Skeletal muscle tissue (tissue), 3 donors: ENCODE measurements at regions not wholly inside any gene's neighbourhood (a gene's known extent, or its start where the extent isn't known, plus 50 kb on each side); places are given as distances from the start of the nearest gene placed in this dataset.

Experiments
- H3K27ac ChIP-seq: one replicate; pipeline ENCODE4 v1.7.0; 2013; ENCODE audit warnings: mild to moderate bottlenecking, low read depth, low read length, inconsistent platforms
- H3K27me3 ChIP-seq, 3 donors: one replicate each; pipeline ENCODE4 v1.7.0; 2013; ENCODE audit warnings: low read length in 3 of 3; ENCODE audit not compliant: control insufficient read depth in 3 of 3, insufficient read depth in 3 of 3
- H3K36me3 ChIP-seq, 3 donors: one replicate each; pipeline ENCODE4 v1.7.0; 2013; ENCODE audit warnings: low read length in 3 of 3; ENCODE audit not compliant: control insufficient read depth in 3 of 3, insufficient read depth in 3 of 3
- H3K4me1 ChIP-seq, 3 donors: one replicate each; pipeline ENCODE4 v1.7.0; 2013; ENCODE audit warnings: low read length in 3 of 3, mild to moderate bottlenecking in 3 of 3; ENCODE audit not compliant: control insufficient read depth in 3 of 3, insufficient read depth in 3 of 3
- H3K4me3 ChIP-seq, 3 donors: one replicate each; pipeline ENCODE4 v1.7.0; 2013; ENCODE audit warnings: low read length in 3 of 3
- H3K9ac ChIP-seq, 3 donors: one replicate each; pipeline ENCODE4 v1.7.0; 2013; ENCODE audit warnings: low read length in 3 of 3, mild to moderate bottlenecking in 3 of 3, moderate library complexity in 2 of 3, low read depth in 1 of 3
- H3K9me3 ChIP-seq, 3 donors: one replicate each; pipeline ENCODE4 v1.7.0; 2013; ENCODE audit warnings: low read length in 3 of 3; ENCODE audit not compliant: control insufficient read depth in 3 of 3
- donor health status: Osteomylitis.

DNA sequence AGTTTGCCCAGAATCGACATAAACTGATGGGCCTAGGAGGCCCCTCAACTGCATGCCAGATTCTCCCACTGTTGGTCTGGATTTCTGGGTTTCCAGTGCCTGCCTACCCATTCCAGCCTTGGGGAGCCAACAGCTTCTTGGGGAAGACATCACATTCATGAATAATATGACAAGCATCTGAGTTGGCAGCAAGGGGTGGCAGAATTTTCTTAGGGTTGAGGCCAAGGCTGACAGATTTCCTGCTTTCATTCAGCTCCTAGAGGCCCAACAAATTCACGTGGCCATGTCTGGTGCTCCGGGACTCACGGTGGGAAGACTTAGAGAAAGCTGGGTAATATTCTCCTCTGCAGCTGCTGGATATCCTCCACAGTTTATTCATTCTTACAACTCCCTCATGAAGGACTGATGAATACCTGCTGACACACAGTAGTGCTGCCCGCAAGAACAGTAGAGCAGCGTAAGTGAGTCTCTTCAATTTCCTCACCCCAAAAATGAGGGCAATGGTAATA lies 305.0 kb upstream of the TNC start:
- Histone ChIP-seq H3K9ac (no peak overlapping the region), H3K36me3 (no peaks in the 10 kb centered on the region), H3K27ac (no peak overlapping the region), H3K4me3 (no peak overlapping the region), H3K27me3 (no peaks in the 10 kb centered on the region), H3K9me3 (peaks cover 0 to 2% (median 2%) of the 10 kb centered on the region in 3 donors), H3K4me1 (no peaks in the 10 kb centered on the region)

DNA sequence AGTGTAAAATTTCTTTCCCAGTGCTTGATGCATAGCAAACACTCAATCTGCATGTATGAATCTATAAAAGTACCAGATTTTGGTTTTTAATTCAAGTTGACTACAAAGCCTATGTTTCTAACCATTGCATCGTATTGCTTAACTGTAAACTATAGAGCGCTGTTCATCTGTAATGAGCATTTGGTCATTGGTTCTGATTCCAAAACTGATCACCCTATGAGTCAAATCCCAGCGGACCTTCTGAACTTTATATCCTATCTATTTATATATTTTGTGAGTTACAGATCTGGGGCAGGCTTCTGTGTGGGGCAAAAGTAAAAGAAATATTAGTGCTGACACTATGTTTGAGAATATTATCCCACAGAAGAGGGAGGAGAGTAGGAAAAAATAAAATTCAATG lies 305.7 kb upstream of the TNC start:
- Histone ChIP-seq H3K27ac (no peak overlapping the region), H3K9me3 (peaks cover 0 to 2% (median 2%) of the 10 kb centered on the region in 3 donors), H3K36me3 (no peaks in the 10 kb centered on the region), H3K4me1 (no peaks in the 10 kb centered on the region), H3K27me3 (no peaks in the 10 kb centered on the region), H3K4me3 (no peak overlapping the region), H3K9ac (no peak overlapping the region)

DNA sequence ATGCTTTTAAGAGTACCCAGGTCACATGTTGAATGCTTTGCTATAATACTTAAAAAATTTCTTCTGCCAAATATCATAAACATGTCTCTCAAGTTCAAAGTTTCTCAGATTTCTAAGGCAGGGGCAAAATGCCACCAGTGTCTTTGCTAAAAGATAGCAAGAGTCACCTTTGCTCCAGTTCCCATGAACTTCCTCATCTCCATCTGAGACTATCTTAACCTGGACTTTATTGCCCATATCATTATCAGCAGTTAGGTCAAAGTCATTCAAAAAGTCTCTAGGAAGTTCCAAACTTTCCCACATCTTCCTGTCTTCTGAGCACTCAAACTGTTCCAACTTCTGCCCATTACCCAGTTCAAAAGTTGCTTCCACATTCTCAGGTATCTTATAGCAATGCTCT lies 307.6 kb upstream of the TNC start:
- H3K27me3 ChIP-seq: no peaks in the 10 kb centered on the region
- H3K9ac ChIP-seq: no peak overlapping the region
- no peak overlapping the region for H3K27ac ChIP-seq
- peaks cover 0 to 1% (median 0%) of the 10 kb centered on the region in 3 donors for H3K9me3 ChIP-seq
- H3K4me1 ChIP-seq: no peaks in the 10 kb centered on the region
- H3K36me3 ChIP-seq: no peaks in the 10 kb centered on the region
- H3K4me3 ChIP-seq: no peak overlapping the region

DNA sequence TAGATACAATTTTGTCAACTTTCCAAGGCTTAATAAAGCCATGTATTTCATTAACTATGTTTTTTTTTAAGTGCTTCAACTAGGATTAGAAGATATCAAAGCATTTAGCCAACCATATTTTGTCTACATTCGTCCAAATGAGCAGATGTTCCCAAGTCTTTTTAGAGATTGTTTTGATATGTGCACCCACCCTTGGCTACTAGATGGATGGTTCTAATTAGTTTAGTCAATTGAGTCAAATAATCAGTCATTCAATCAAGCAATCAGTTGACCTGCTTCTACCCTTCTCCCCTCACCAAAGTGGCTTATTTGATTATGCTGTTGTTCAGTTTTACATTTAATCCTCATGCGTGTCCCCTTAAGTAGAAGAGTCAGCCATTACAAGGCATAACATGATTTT lies 319.5 kb upstream of the TNC start:
- no peaks in the 10 kb centered on the region for H3K4me1 ChIP-seq
- no peaks in the 10 kb centered on the region for H3K27me3 ChIP-seq
- no peak overlapping the region for H3K9ac ChIP-seq
- H3K9me3 ChIP-seq: no peaks in the 10 kb centered on the region
- H3K36me3 ChIP-seq: no peaks in the 10 kb centered on the region
- H3K4me3 ChIP-seq: no peak overlapping the region
- no peak overlapping the region for H3K27ac ChIP-seq

DNA sequence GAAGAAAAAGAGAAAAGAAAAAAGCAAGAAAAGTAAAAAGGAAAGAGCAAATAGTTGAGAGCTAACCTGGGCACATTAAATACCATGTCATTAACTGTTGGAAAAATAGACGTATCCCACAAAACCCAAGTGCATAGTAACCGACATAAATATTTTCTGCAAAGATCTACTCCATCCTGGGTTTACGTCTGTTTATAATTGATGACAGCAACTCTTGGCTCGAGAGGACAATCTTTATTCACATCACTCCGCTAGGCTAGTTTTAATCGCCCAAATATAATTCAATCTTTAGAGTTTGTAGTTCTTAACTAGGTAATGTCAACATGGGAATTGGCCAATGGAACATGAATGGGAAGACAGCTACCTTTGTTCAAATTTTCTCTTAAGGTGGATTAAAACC lies 321.7 kb upstream of the TNC start:
- Histone ChIP-seq H3K27ac (no peak overlapping the region), H3K9me3 (no peaks in the 10 kb centered on the region), H3K36me3 (no peaks in the 10 kb centered on the region), H3K4me3 (no peak overlapping the region), H3K4me1 (no peaks in the 10 kb centered on the region), H3K9ac (no peak overlapping the region), H3K27me3 (no peaks in the 10 kb centered on the region)

DNA sequence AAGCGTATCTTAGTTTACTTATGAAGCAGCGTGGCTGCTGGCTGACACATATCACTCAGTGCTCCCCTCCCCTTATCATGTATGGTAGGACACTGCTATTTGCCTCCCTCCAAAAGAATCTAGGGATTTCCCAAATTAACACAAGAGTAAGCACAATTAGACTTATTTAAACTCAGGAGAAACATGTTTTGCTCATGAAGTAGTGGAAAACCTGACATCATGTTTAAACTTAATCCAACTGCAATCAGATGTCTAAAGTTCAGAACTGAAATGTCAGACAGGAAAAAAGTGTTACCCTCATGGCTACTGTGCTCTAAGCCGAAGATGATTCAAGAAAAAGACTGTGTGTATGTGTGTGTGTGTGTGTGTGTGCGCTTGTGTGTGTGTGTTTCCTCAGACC lies 324.1 kb upstream of the TNC start:
- Histone ChIP-seq H3K4me3 (no peak overlapping the region), H3K36me3 (no peaks in the 10 kb centered on the region), H3K27ac (no peak overlapping the region)

DNA sequence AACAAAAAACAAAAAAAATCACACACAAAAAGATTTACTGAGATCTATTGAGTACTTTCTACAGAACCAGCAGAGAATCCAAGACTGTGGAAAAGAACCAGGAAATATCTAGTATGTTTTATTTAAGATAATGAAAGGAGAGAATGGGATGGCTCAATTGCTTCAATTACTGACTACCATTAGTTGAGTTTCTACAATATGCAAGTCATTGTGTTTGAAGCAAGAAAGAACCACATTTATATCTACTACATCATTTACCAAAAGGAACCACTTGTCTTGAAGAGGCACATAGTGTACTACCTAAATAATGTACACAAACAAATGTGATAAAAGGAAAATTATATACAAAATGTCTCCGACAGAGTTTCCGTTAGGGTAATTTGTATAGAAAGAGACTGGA lies 325.9 kb upstream of the TNC start:
- H3K9me3 ChIP-seq: no peaks in the 10 kb centered on the region
- no peak overlapping the region for H3K27ac ChIP-seq
- no peaks in the 10 kb centered on the region for H3K4me1 ChIP-seq
- H3K4me3 ChIP-seq: no peak overlapping the region
- H3K36me3 ChIP-seq: no peaks in the 10 kb centered on the region
- no peaks in the 10 kb centered on the region for H3K27me3 ChIP-seq
- H3K9ac ChIP-seq: no peak overlapping the region

More for the DNA sequence above, 324.1 kb upstream of the TNC start:
- Histone ChIP-seq H3K9me3 (no peaks in the 10 kb centered on the region), H3K4me1 (no peaks in the 10 kb centered on the region), H3K9ac (no peak overlapping the region), H3K27me3 (no peaks in the 10 kb centered on the region)

DNA sequence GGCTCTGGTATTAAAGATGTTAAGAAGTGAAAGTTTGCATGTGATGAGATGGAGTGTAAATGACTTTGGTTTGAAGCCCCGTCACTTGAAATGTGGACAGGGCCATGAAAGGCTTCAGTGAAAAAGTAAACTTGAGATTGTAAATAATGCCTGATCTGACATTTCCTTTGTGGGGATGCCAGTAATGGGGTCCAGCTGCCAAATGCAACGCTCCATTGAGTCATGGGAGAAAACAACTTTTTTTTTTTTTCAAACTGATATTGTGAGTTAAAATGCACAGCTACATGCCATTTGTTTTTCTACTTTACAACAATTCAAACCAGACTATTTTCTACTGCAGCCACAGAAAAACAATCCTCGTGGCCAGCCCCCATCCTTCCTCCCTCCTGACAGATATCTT lies 327.0 kb upstream of the TNC start:
- no peaks in the 10 kb centered on the region for H3K9me3 ChIP-seq
- no peak overlapping the region for H3K9ac ChIP-seq
- no peaks in the 10 kb centered on the region for H3K27me3 ChIP-seq
- H3K27ac ChIP-seq: no peak overlapping the region
- H3K36me3 ChIP-seq: no peaks in the 10 kb centered on the region
- no peak overlapping the region for H3K4me3 ChIP-seq
- H3K4me1 ChIP-seq: no peaks in the 10 kb centered on the region

DNA sequence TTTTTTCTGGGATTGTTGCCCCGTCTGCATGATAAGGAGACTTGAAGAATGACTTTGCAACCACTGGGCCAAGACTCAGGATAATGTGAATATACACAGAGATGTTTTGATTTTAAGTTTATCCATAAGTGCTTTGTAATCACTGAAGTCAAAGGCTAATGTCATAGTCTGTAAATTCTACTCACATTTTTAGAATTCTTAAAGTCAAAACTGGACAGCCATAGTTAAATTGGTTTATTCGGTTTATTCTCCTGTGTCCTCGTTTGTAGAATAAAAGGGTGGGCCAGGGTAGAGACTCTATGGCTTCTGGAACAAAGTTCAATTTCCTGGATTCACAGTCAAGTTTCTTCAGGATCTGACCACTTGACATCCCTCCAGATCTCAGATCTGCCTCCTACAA lies 327.7 kb upstream of the TNC start:
- H3K27me3 ChIP-seq: no peaks in the 10 kb centered on the region
- H3K4me1 ChIP-seq: no peaks in the 10 kb centered on the region
- no peak overlapping the region for H3K27ac ChIP-seq
- no peak overlapping the region for H3K9ac ChIP-seq
- no peaks in the 10 kb centered on the region for H3K9me3 ChIP-seq
- no peak overlapping the region for H3K4me3 ChIP-seq
- H3K36me3 ChIP-seq: no peaks in the 10 kb centered on the region

DNA sequence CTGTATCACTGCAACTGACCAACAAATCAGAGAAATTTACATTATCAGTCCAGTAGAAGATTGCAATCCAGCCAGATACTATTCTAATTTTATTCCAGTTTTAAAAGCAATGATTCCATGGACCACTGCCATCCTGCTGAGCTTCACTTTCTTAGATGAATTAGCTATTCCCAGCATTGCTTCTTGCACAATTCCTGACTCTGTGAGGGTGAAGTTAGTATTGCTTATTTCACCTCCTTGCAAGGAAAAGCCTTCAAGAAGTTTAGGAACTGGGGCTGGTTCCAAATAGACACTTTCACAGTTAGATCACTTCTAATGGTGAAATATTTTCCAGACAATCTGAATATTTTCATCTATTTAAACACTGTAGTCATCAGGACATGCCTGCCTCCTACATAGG lies 338.6 kb upstream of the TNC start:
- Histone ChIP-seq H3K9ac (no peak overlapping the region), H3K4me1 (peaks cover 0 to 5% (median 0%) of the 10 kb centered on the region in 3 donors), H3K4me3 (no peak overlapping the region), H3K27ac (peak overlapping the region; percentile 38), H3K9me3 (no peaks in the 10 kb centered on the region), H3K36me3 (no peaks in the 10 kb centered on the region), H3K27me3 (no peaks in the 10 kb centered on the region)

DNA sequence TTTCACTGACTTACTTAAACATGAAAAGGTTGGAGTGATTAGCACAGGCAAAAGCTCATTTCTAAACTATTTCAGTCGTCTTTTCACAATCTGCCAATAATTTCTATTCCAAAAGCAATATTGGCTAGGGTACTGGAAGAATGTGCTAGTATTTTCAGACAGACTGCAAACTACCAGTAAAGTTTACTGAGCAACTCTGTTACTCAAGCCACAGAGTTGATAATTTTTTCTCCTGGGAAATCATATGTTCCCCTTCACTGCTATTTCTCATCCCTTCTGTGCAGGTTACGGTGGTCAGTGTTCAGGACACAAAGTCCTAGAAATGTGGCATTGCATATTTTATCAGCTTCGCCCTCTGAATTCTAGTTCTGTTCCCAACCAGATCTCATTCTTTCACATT lies 343.3 kb upstream of the TNC start:
- no peak overlapping the region for H3K9ac ChIP-seq
- no peak overlapping the region for H3K4me3 ChIP-seq
- H3K27ac ChIP-seq: peak overlapping the region; percentile 53
- no peaks in the 10 kb centered on the region for H3K9me3 ChIP-seq
- H3K4me1 ChIP-seq: peaks cover 0 to 5% (median 0%) of the 10 kb centered on the region in 3 donors
- H3K36me3 ChIP-seq: no peaks in the 10 kb centered on the region
- H3K27me3 ChIP-seq: no peaks in the 10 kb centered on the region
